Sciatic nerve (tissue), 2 donors: ENCODE measurements at regions not wholly inside any gene's neighbourhood (a gene's known extent, or its start where the extent isn't known, plus 50 kb on each side); places are given as distances from the start of the nearest gene placed in this dataset.

ENCODE experiments used
- ATAC-seq: fragments of 200-7000 bp; cut with Tn5 transposase; one replicate; pipeline ENCODE4 v1.9.1; 2020; ENCODE audit warnings: mild to moderate bottlenecking, moderate library complexity
- DNase-seq: peaks from one replicate; pipeline ENCODE4 v3.0.0-alpha.2; 2020; ENCODE audit warnings: low spot score
- intact Hi-C: fragments of 100-400 bp; cut with DNase I; formaldehyde crosslinking; loops from one replicate; pipeline ENCODE4 v1.14.2; 2022
- donor health status: DM: no; HTN: no; CAD: no.
- donor health status: DM: no; HTN: no; CAD: no.

GRCh38 chrX:131752493-131753198, 208.8 kb downstream of the OR13H1 start:
- ATAC-seq: peak; percentile 95
- intact Hi-C loops: no loop called here
- peak; percentile 92 for DNase-seq

GRCh38 chrX:131762802-131763234, 218.9 kb downstream of the OR13H1 start:
- DNase-seq: peak; percentile 65
- intact Hi-C loops: no loop called here
- ATAC-seq: peak; percentile 91

- intact Hi-C loops: no loop called here
- ATAC-seq: peak; percentile 95
Observed at GRCh38 chrX:131763674-131764073, 219.8 kb downstream of the OR13H1 start.

GRCh38 chrX:131764216-131764615, 220.3 kb downstream of the OR13H1 start:
- intact Hi-C loops: no loop called here
- ATAC-seq (no peak), DNase-seq (no peak)

More at GRCh38 chrX:131763674-131764073, 219.8 kb downstream of the OR13H1 start:
- DNase-seq: peak; percentile 86

- DNase-seq (peak; percentile 79), ATAC-seq (peak; percentile 93)
- intact Hi-C loops: no loop called here
Observed at GRCh38 chrX:131778269-131779218, 234.7 kb downstream of the OR13H1 start.

GRCh38 chrX:131779306-131779705, 235.4 kb downstream of the OR13H1 start:
- ATAC-seq (peak; percentile 9), DNase-seq (no peak)
- intact Hi-C loops: no loop called here

GRCh38 chrX:131779741-131780140, 235.9 kb downstream of the OR13H1 start:
- DNase-seq: no peak
- intact Hi-C loops: no loop called here
- no peak for ATAC-seq

GRCh38 chrX:131782646-131783045, 238.8 kb downstream of the OR13H1 start:
- intact Hi-C loops: no loop called here
- DNase-seq (no peak), ATAC-seq (no peak)

- peak; percentile 90 for ATAC-seq
- peak; percentile 82 for DNase-seq
- intact Hi-C loops: no loop called here
Observed at GRCh38 chrX:131783555-131784308, 239.4 kb upstream of the STK26 start.

- intact Hi-C loops: no loop called here
Observed at GRCh38 chrX:131789664-131790063, 233.4 kb upstream of the STK26 start.

GRCh38 chrX:131791608-131792355, 231.3 kb upstream of the STK26 start:
- intact Hi-C loops: no loop called here
- DNase-seq: no peak
- no peak for ATAC-seq

More at GRCh38 chrX:131789664-131790063, 233.4 kb upstream of the STK26 start:
- DNase-seq: no peak
- ATAC-seq: no peak

- intact Hi-C loops: no loop called here
- peak; percentile 96 for ATAC-seq
- DNase-seq: peak; percentile 94
Observed at GRCh38 chrX:131792356-131792749, 230.7 kb upstream of the STK26 start.

GRCh38 chrX:131792789-131793462, 230.2 kb upstream of the STK26 start:
- ATAC-seq (peak; percentile 96), DNase-seq (peak; percentile 94)
- intact Hi-C loops: no loop called here

- ATAC-seq (no peak), DNase-seq (no peak)
- intact Hi-C loops: no loop called here
Observed at GRCh38 chrX:131795442-131796229, 227.5 kb upstream of the STK26 start.

- DNase-seq (no peak), ATAC-seq (no peak)
- intact Hi-C loops: no loop called here
Observed at GRCh38 chrX:131801066-131801465, 222.0 kb upstream of the STK26 start.

GRCh38 chrX:131801911-131802310, 221.2 kb upstream of the STK26 start:
- DNase-seq (no peak), ATAC-seq (no peak)
- intact Hi-C loops: no loop called here
